Stimulated activated naive CD8-positive, alpha-beta T cell treated with anti-CD3 and anti-CD28 coated beads, Interleukin-15, Interleukin-2, amounts not matched to agents 100 ng/mL and 50 ng/mL, for 24 hours (primary cell): ENCODE measurements at regions not wholly inside any gene's neighbourhood (a gene's known extent, or its start where the extent isn't known, plus 50 kb on each side); places are given as distances from the start of the nearest gene placed in this dataset.

Experiments used
- H3K27ac Mint-ChIP-seq: one replicate; pipeline ENCODE4 v1.8.0; 2021; ENCODE audit warnings: mild to moderate bottlenecking, mixed read lengths
- H3K27me3 Mint-ChIP-seq: one replicate; pipeline ENCODE4 v1.8.0; 2021; ENCODE audit warnings: mixed read lengths
- H3K36me3 Mint-ChIP-seq: one replicate; pipeline ENCODE4 v1.8.0; 2021; ENCODE audit warnings: low read depth, mixed read lengths
- H3K4me1 Mint-ChIP-seq: one replicate; pipeline ENCODE4 v1.8.0; 2021; ENCODE audit warnings: low read depth, mixed read lengths
- H3K4me3 Mint-ChIP-seq: one replicate; pipeline ENCODE4 v1.8.0; 2021; ENCODE audit warnings: mild to moderate bottlenecking, mixed read lengths
- H3K9me3 Mint-ChIP-seq: one replicate; pipeline ENCODE4 v1.8.0; 2021; ENCODE audit warnings: mixed read lengths

- Mint-ChIP-seq H3K4me1 (no peaks in the 10 kb centered on the region), H3K27ac (no peak overlapping the region), H3K27me3 (peaks cover 50% of the 10 kb centered on the region), H3K9me3 (no peaks in the 10 kb centered on the region), H3K4me3 (no peak overlapping the region), H3K36me3 (no peaks in the 10 kb centered on the region)
Observed at GRCh38 chr4:55736605-55737183, 82.9 kb upstream of the EXOC1L start.

- no peaks in the 10 kb centered on the region for H3K36me3 Mint-ChIP-seq
- H3K4me1 Mint-ChIP-seq = no peaks in the 10 kb centered on the region
- peaks cover 28% of the 10 kb centered on the region for H3K27me3 Mint-ChIP-seq
- H3K27ac Mint-ChIP-seq = no peak overlapping the region
- H3K9me3 Mint-ChIP-seq = no peaks in the 10 kb centered on the region
- no peak overlapping the region for H3K4me3 Mint-ChIP-seq
Observed at GRCh38 chr4:55742655-55743202, 76.9 kb upstream of the EXOC1L start.

GRCh38 chr4:55744369-55744768 lies 75.2 kb upstream of the EXOC1L start:
- Mint-ChIP-seq H3K4me3 (no peak overlapping the region), H3K9me3 (no peaks in the 10 kb centered on the region), H3K36me3 (no peaks in the 10 kb centered on the region), H3K4me1 (no peaks in the 10 kb centered on the region), H3K27me3 (peaks cover 14% of the 10 kb centered on the region), H3K27ac (no peak overlapping the region)

- Mint-ChIP-seq H3K36me3 (no peaks in the 10 kb centered on the region), H3K4me3 (no peak overlapping the region), H3K4me1 (no peaks in the 10 kb centered on the region), H3K27ac (no peak overlapping the region), H3K9me3 (no peaks in the 10 kb centered on the region), H3K27me3 (peaks cover 14% of the 10 kb centered on the region)
Observed at GRCh38 chr4:55745014-55745413, 74.6 kb upstream of the EXOC1L start.

GRCh38 chr4:55747793-55748192 lies 71.8 kb upstream of the EXOC1L start:
- Mint-ChIP-seq H3K4me3 (no peak overlapping the region), H3K9me3 (no peaks in the 10 kb centered on the region), H3K4me1 (no peaks in the 10 kb centered on the region), H3K27ac (no peak overlapping the region), H3K27me3 (peaks cover 14% of the 10 kb centered on the region), H3K36me3 (no peaks in the 10 kb centered on the region)

- Mint-ChIP-seq H3K4me3 (no peak overlapping the region), H3K4me1 (no peaks in the 10 kb centered on the region), H3K27ac (no peak overlapping the region), H3K9me3 (no peaks in the 10 kb centered on the region), H3K36me3 (no peaks in the 10 kb centered on the region), H3K27me3 (peaks cover 11% of the 10 kb centered on the region)
Observed at GRCh38 chr4:55749666-55750065, 69.9 kb upstream of the EXOC1L start.

- Mint-ChIP-seq H3K4me1 (no peaks in the 10 kb centered on the region), H3K27me3 (peaks cover 6% of the 10 kb centered on the region), H3K4me3 (no peak overlapping the region), H3K9me3 (no peaks in the 10 kb centered on the region), H3K27ac (no peak overlapping the region), H3K36me3 (no peaks in the 10 kb centered on the region)
Observed at GRCh38 chr4:55752810-55753209, 66.8 kb upstream of the EXOC1L start.

- Mint-ChIP-seq H3K9me3 (no peaks in the 10 kb centered on the region), H3K36me3 (no peaks in the 10 kb centered on the region), H3K4me1 (no peaks in the 10 kb centered on the region), H3K27me3 (peaks cover 5% of the 10 kb centered on the region), H3K27ac (no peak overlapping the region), H3K4me3 (no peak overlapping the region)
Observed at GRCh38 chr4:55753856-55754255, 65.7 kb upstream of the EXOC1L start.

- no peaks in the 10 kb centered on the region for H3K36me3 Mint-ChIP-seq
- no peak overlapping the region for H3K4me3 Mint-ChIP-seq
- no peak overlapping the region for H3K27ac Mint-ChIP-seq
- no peaks in the 10 kb centered on the region for H3K9me3 Mint-ChIP-seq
- H3K27me3 Mint-ChIP-seq = peaks cover 5% of the 10 kb centered on the region
- H3K4me1 Mint-ChIP-seq = no peaks in the 10 kb centered on the region
Observed at GRCh38 chr4:55754754-55755350, 64.7 kb upstream of the EXOC1L start.

GRCh38 chr4:55756208-55756607 lies 63.4 kb upstream of the EXOC1L start:
- H3K4me1 Mint-ChIP-seq = no peaks in the 10 kb centered on the region
- H3K36me3 Mint-ChIP-seq = no peaks in the 10 kb centered on the region
- no peak overlapping the region for H3K4me3 Mint-ChIP-seq
- peaks cover 5% of the 10 kb centered on the region for H3K27me3 Mint-ChIP-seq
- H3K27ac Mint-ChIP-seq = no peak overlapping the region
- H3K9me3 Mint-ChIP-seq = no peaks in the 10 kb centered on the region

GRCh38 chr4:55757356-55757952 lies 62.1 kb upstream of the EXOC1L start:
- Mint-ChIP-seq H3K9me3 (no peaks in the 10 kb centered on the region), H3K27ac (no peak overlapping the region), H3K4me3 (no peak overlapping the region), H3K36me3 (no peaks in the 10 kb centered on the region), H3K4me1 (no peaks in the 10 kb centered on the region), H3K27me3 (no peaks in the 10 kb centered on the region)

GRCh38 chr4:55758066-55758465 lies 61.5 kb upstream of the EXOC1L start:
- H3K27ac Mint-ChIP-seq = no peak overlapping the region
- H3K27me3 Mint-ChIP-seq = no peaks in the 10 kb centered on the region
- H3K9me3 Mint-ChIP-seq = no peaks in the 10 kb centered on the region
- H3K4me1 Mint-ChIP-seq = no peaks in the 10 kb centered on the region
- H3K36me3 Mint-ChIP-seq = no peaks in the 10 kb centered on the region
- no peak overlapping the region for H3K4me3 Mint-ChIP-seq

- no peaks in the 10 kb centered on the region for H3K9me3 Mint-ChIP-seq
- H3K27me3 Mint-ChIP-seq = no peaks in the 10 kb centered on the region
- no peaks in the 10 kb centered on the region for H3K4me1 Mint-ChIP-seq
- H3K27ac Mint-ChIP-seq = no peak overlapping the region
- H3K36me3 Mint-ChIP-seq = no peaks in the 10 kb centered on the region
- H3K4me3 Mint-ChIP-seq = no peak overlapping the region
Observed at GRCh38 chr4:55758570-55758969, 61.0 kb upstream of the EXOC1L start.

GRCh38 chr4:55762819-55763218 lies 56.8 kb upstream of the EXOC1L start:
- Mint-ChIP-seq H3K27ac (no peak overlapping the region), H3K4me1 (no peaks in the 10 kb centered on the region), H3K9me3 (no peaks in the 10 kb centered on the region), H3K4me3 (no peak overlapping the region), H3K27me3 (peaks cover 6% of the 10 kb centered on the region), H3K36me3 (no peaks in the 10 kb centered on the region)

- Mint-ChIP-seq H3K9me3 (no peaks in the 10 kb centered on the region), H3K36me3 (no peaks in the 10 kb centered on the region), H3K4me3 (no peak overlapping the region), H3K27ac (no peak overlapping the region), H3K4me1 (no peaks in the 10 kb centered on the region), H3K27me3 (peaks cover 6% of the 10 kb centered on the region)
Observed at GRCh38 chr4:55763996-55764395, 55.6 kb upstream of the EXOC1L start.

GRCh38 chr4:55765070-55765469 lies 54.5 kb upstream of the EXOC1L start:
- Mint-ChIP-seq H3K9me3 (no peaks in the 10 kb centered on the region), H3K4me1 (no peaks in the 10 kb centered on the region), H3K27ac (no peak overlapping the region), H3K27me3 (peaks cover 6% of the 10 kb centered on the region), H3K36me3 (no peaks in the 10 kb centered on the region), H3K4me3 (no peak overlapping the region)
